ENCODE measurements at regions not wholly inside any gene's neighbourhood (a gene's known extent, or its start where the extent isn't known, plus 50 kb on each side); places are given as distances from the start of the nearest gene placed in this dataset.

- Histone ChIP-seq H3K36me3 (ENCODE audit: control insufficient read depth in 2 of 2, insufficient read depth in 2 of 2, low read length in 1 of 2) (no peaks in the 10 kb centered on the region), H2AFZ (ENCODE audit: control insufficient read depth, low read depth, low read length) (no peak overlapping the region), H3K4me3 (no peak overlapping the region), H3K27me3 (replicated peaks in 1 of 2; ENCODE audit: control insufficient read depth in 2 of 2, insufficient read depth in 2 of 2, low read length in 1 of 2) (no peaks in the 10 kb centered on the region; a peak in 1 of 4 replicates), H3K4me2 (ENCODE audit: control insufficient read depth, insufficient read depth) (no peak overlapping the region), H3K27ac (ENCODE audit: control insufficient read depth, insufficient read depth) (no peak overlapping the region), H3K4me1 (ENCODE audit: control insufficient read depth, insufficient read depth, low read length) (no peaks in the 10 kb centered on the region), H3K9me3 (replicated peaks; ENCODE audit: control insufficient read depth, insufficient read depth, low read length) (no peaks in the 10 kb centered on the region), H3K9ac (ENCODE audit: control insufficient read depth, insufficient read depth, low read length) (no peak overlapping the region), H4K20me1 (ENCODE audit: control insufficient read depth, insufficient read depth) (no peaks in the 10 kb centered on the region), H3K79me2 (ENCODE audit: control insufficient read depth, insufficient read depth, low read length) (no peaks in the 10 kb centered on the region)
- no peak for FAIRE-seq
- WGBS (ENCODE audit: insufficient coverage, insufficient replicate concordance, low lambda C conversion rate, missing lambda C conversion rate), result 13% methylated on average over 6 of the region's 6 CpGs
- DNase-seq (ENCODE audit: low read depth, low spot score), result no peak
- in situ Hi-C loops (cut with MboI), result no loop called here
- SMC1A ChIA-PET (ENCODE audit: uncharacterized antibody, unreplicated experiment), result no interaction called here
- BruUV-seq (replicated peaks), result no TSS peak
- intact Hi-C loops (cut with micrococcal nuclease; ENCODE audit: unreplicated experiment), result no loop called here
- POLR2A ChIA-PET, result no interaction called here
- RAD21 ChIA-PET (ENCODE audit: unreplicated experiment), result no interaction called here
- CTCF ChIA-PET, result no interaction called here
- no peak for ATAC-seq
- TF ChIP-seq CREM (IDR thresholded peaks at IDR 0.05; ENCODE audit: low read depth), result no peak
- TF ChIP-seq, protein P1, sequence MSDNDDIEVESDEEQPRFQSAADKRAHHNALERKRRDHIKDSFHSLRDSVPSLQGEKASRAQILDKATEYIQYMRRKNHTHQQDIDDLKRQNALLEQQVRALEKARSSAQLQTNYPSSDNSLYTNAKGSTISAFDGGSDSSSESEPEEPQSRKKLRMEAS (IDR thresholded peaks at IDR 0.05; ENCODE audit: low read depth, low read length), result no peak
- TF ChIP-seq MEF2B (IDR thresholded peaks at IDR 0.05; ENCODE audit: partially characterized antibody, poor library complexity, severe bottlenecking), result no peak
- no peak for TF ChIP-seq PKNOX1 (IDR thresholded peaks at IDR 0.05)
- TF ChIP-seq, protein P2, sequence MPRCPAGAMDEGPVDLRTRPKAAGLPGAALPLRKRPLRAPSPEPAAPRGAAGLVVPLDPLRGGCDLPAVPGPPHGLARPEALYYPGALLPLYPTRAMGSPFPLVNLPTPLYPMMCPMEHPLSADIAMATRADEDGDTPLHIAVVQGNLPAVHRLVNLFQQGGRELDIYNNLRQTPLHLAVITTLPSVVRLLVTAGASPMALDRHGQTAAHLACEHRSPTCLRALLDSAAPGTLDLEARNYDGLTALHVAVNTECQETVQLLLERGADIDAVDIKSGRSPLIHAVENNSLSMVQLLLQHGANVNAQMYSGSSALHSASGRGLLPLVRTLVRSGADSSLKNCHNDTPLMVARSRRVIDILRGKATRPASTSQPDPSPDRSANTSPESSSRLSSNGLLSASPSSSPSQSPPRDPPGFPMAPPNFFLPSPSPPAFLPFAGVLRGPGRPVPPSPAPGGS (IDR thresholded peaks at IDR 0.05; ENCODE audit: borderline replicate concordance, insufficient read depth, low read depth, low read length, poor library complexity, severe bottlenecking), result no peak
- TF ChIP-seq, protein P3, sequence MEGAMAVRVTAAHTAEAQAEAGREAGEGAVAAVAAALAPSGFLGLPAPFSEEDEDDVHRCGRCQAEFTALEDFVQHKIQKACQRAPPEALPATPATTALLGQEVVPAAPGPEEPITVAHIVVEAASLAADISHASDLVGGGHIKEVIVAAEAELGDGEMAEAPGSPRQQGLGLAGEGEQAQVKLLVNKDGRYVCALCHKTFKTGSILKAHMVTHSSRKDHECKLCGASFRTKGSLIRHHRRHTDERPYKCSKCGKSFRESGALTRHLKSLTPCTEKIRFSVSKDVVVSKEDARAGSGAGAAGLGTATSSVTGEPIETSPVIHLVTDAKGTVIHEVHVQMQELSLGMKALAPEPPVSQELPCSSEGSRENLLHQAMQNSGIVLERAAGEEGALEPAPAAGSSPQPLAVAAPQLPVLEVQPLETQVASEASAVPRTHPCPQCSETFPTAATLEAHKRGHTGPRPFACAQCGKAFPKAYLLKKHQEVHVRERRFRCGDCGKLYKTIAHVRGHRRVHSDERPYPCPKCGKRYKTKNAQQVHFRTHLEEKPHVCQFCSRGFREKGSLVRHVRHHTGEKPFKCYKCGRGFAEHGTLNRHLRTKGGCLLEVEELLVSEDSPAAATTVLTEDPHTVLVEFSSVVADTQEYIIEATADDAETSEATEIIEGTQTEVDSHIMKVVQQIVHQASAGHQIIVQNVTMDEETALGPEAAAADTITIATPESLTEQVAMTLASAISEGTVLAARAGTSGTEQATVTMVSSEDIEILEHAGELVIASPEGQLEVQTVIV (IDR thresholded peaks at IDR 0.05; ENCODE audit: borderline replicate concordance, partially characterized antibody), result no peak
- TF ChIP-seq FOS (IDR thresholded peaks at IDR 0.05; ENCODE audit: borderline replicate concordance, extremely low read depth, insufficient read length), result no peak
- TF ChIP-seq RUNX3 (IDR thresholded peaks at IDR 0.05; ENCODE audit: low read length), result no peak
- TF ChIP-seq ZBTB4 (CRISPR knock-in tag; IDR thresholded peaks at IDR 0.05), result no peak
- TF ChIP-seq ATF7 (IDR thresholded peaks at IDR 0.05; ENCODE audit: low read depth), result no peak
- TF ChIP-seq CBX5 (IDR thresholded peaks at IDR 0.05; ENCODE audit: low read depth), result no peak
- no peak for TF ChIP-seq HCFC1 (IDR thresholded peaks at IDR 0.05; ENCODE audit: low read length)
- no peak for TF ChIP-seq SMAD1 (IDR thresholded peaks at IDR 0.05; ENCODE audit: low read depth, partially characterized antibody)
- TF ChIP-seq, protein P4, sequence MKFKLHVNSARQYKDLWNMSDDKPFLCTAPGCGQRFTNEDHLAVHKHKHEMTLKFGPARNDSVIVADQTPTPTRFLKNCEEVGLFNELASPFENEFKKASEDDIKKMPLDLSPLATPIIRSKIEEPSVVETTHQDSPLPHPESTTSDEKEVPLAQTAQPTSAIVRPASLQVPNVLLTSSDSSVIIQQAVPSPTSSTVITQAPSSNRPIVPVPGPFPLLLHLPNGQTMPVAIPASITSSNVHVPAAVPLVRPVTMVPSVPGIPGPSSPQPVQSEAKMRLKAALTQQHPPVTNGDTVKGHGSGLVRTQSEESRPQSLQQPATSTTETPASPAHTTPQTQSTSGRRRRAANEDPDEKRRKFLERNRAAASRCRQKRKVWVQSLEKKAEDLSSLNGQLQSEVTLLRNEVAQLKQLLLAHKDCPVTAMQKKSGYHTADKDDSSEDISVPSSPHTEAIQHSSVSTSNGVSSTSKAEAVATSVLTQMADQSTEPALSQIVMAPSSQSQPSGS (IDR thresholded peaks at IDR 0.05; ENCODE audit: low read length), result no peak
- no peak for TF ChIP-seq YY1 (IDR thresholded peaks at IDR 0.05; ENCODE audit: low read depth, low read length)
- no peak for TF ChIP-seq SPI1 (IDR thresholded peaks at IDR 0.05; ENCODE audit: borderline replicate concordance, insufficient read depth, low read depth, low read length)
These were observed 133.6 kb upstream of the MYT1L start for GRCh38 chr2:2464643-2465042.

All from GM12878 (cell line).